Chondrocyte (in vitro differentiated cells): ENCODE measurements at regions not wholly inside any gene's neighbourhood (a gene's known extent, or its start where the extent isn't known, plus 50 kb on each side); places are given as distances from the start of the nearest gene placed in this dataset.

Source experiments
- DNase-seq: peaks from one replicate; pipeline ENCODE4 v3.0.0; 2021; ENCODE audit warnings: mixed read lengths, low spot score
- H3K27ac Mint-ChIP-seq: one replicate; pipeline ENCODE4 v1.8.0; 2021; ENCODE audit warnings: mild to moderate bottlenecking, moderate library complexity, mixed read lengths; ENCODE audit not compliant: unreplicated experiment
- H3K27me3 Mint-ChIP-seq: 2 replicates; pipeline ENCODE4 v1.8.0; 2021; ENCODE audit warnings: low read depth, mixed read lengths
- H3K36me3 Mint-ChIP-seq: 2 replicates; pipeline ENCODE4 v1.8.0; 2021; ENCODE audit warnings: low read depth, mixed read lengths
- H3K4me1 Mint-ChIP-seq: 2 replicates; pipeline ENCODE4 v1.8.0; 2021; ENCODE audit warnings: low read depth, mild to moderate bottlenecking, mixed read lengths
- H3K4me3 Mint-ChIP-seq: one replicate; pipeline ENCODE4 v1.8.0; 2021; ENCODE audit warnings: mild to moderate bottlenecking, moderate library complexity, mixed read lengths; ENCODE audit not compliant: unreplicated experiment
- H3K9me3 Mint-ChIP-seq: 2 replicates; pipeline ENCODE4 v1.8.0; 2021; ENCODE audit warnings: low read depth, mixed read lengths
- TF ChIP-seq, protein P1 (sequence below): fragments of 200-600 bp; sonication (generic); IDR thresholded peaks from 2 replicates; pipeline ENCODE4 v1.5.0; 2021; ENCODE audit warnings: antibody characterized with exemption, mild to moderate bottlenecking, moderate library complexity

DNA sequence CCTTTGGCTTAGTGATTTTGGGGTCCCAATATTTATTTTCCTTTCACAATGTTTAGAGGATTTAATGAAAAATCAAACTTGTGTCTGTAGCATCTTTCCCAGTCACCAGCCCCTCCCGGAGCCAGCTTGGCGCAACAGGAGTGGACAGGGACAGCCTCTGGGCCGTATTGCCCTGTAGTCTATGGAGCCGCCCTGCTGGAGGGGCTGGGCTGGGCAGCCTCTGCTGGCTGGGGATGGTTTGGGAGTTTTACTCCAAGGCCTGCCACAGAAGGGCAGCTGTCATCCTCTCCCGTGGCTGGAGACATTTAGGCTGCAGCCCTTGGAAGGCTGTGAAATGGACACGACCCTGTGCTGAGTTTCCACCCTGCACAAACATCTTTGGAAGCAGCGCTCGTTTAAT lies 89.4 kb upstream of the RGMA start:
- peaks cover 24% of the 10 kb centered on the region for H3K4me1 Mint-ChIP-seq
- H3K27me3 Mint-ChIP-seq = peaks cover 18% of the 10 kb centered on the region
- H3K27ac Mint-ChIP-seq = no peak overlapping the region
- no peak overlapping the region for H3K4me3 Mint-ChIP-seq
- DNase-seq = no peak
- TF ChIP-seq, protein P1, sequence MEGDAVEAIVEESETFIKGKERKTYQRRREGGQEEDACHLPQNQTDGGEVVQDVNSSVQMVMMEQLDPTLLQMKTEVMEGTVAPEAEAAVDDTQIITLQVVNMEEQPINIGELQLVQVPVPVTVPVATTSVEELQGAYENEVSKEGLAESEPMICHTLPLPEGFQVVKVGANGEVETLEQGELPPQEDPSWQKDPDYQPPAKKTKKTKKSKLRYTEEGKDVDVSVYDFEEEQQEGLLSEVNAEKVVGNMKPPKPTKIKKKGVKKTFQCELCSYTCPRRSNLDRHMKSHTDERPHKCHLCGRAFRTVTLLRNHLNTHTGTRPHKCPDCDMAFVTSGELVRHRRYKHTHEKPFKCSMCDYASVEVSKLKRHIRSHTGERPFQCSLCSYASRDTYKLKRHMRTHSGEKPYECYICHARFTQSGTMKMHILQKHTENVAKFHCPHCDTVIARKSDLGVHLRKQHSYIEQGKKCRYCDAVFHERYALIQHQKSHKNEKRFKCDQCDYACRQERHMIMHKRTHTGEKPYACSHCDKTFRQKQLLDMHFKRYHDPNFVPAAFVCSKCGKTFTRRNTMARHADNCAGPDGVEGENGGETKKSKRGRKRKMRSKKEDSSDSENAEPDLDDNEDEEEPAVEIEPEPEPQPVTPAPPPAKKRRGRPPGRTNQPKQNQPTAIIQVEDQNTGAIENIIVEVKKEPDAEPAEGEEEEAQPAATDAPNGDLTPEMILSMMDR = no peak
- H3K36me3 Mint-ChIP-seq = no peaks in the 10 kb centered on the region
- H3K9me3 Mint-ChIP-seq = peaks cover 2% of the 10 kb centered on the region

DNA sequence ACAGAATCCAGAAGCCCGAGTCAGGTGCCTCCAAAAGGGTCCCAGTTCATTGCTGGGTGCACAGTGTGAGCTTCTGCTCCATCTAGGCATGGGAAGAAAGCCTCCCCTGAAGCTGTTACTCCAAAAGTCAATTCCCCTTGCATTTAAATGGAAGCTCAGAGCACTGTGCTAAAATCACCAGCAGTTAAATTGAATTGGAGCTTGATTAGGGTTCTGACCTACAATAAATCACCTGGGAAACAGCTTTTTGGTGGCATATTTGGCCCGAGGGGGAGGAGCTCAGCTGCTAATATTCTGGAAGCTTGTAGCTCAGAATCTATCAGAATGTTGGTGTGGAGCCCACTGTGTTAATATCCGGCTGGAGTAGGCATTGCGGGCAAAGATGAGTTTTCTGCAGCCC lies 87.1 kb upstream of the RGMA start:
- Mint-ChIP-seq H3K9me3 (peaks cover 6% of the 10 kb centered on the region), H3K27ac (no peak overlapping the region), H3K4me3 (no peak overlapping the region), H3K4me1 (peaks cover 35% of the 10 kb centered on the region), H3K27me3 (peaks cover 13% of the 10 kb centered on the region), H3K36me3 (peaks cover 2% of the 10 kb centered on the region)
- TF ChIP-seq, protein P1 = no peak
- DNase-seq = no peak

DNA sequence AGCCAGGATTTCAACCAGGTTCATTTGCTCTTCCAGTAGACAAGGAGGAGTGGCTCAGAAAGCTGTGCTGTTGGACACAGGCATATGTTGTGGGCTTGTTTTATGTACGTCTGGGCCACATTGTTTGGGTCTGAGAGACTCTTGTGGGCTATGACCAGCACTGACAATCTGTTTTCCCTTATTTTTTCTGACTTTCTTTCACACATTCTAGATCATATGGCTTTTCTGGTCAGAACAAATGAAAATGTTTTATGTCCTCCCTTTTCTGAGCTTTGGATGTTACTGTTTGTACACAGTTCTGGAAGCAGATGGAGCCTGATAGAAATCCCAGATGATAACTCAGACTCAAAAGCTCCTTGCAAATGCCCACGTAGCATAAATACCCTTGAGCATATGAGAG lies 85.8 kb upstream of the RGMA start:
- Mint-ChIP-seq H3K4me3 (no peak overlapping the region), H3K27me3 (peaks cover 13% of the 10 kb centered on the region), H3K36me3 (peaks cover 2% of the 10 kb centered on the region), H3K4me1 (peaks cover 35% of the 10 kb centered on the region), H3K9me3 (peaks cover 6% of the 10 kb centered on the region), H3K27ac (no peak overlapping the region)
- DNase-seq = no peak
- TF ChIP-seq, protein P1 = no peak

DNA sequence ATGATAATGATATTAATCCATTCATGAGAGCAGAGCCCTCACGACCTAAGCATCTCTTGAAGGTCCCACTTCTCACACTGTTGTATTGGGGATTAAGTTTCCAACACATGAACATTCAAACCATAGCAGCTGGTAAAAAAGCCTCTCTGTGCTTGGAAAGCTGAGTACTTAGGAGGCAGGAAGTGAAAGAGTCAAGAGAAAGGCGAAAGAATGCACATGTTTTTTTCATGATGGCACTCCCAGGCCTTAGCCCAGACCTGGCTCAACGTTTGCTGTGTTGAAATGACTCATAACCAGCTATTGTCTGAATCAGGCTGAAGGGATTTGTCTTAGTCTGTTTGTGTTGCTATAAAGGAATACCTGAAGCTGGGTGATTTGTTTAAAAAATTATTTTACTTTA lies 84.4 kb upstream of the RGMA start:
- DNase-seq = no peak
- Mint-ChIP-seq H3K27ac (no peak overlapping the region), H3K9me3 (peaks cover 9% of the 10 kb centered on the region), H3K36me3 (peaks cover 2% of the 10 kb centered on the region), H3K4me1 (peaks cover 38% of the 10 kb centered on the region), H3K27me3 (peaks cover 13% of the 10 kb centered on the region), H3K4me3 (no peak overlapping the region)
- TF ChIP-seq, protein P1 = no peak

DNA sequence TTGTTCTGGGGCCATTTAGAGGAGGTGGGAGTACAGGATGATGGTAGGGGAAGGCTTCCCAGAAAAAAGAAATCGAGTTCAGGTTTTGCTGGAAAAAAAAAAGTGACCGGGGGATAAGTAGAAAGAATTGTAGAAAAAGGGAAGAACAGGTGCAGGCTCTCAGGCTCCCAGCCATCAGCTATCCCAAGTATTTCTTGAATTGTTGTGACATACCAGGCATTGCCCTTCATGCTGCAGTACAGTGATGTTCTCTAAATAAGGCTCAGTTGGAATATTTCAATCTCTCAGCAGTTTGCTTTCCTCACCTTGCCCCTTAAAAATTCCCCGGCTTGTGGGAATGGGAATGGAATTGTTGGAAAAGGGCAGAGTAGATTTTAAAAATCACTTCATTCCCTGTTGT lies 82.5 kb upstream of the RGMA start:
- H3K9me3 Mint-ChIP-seq = peaks cover 14% of the 10 kb centered on the region
- peaks cover 2% of the 10 kb centered on the region for H3K36me3 Mint-ChIP-seq
- H3K4me3 Mint-ChIP-seq = no peak overlapping the region
- peaks cover 42% of the 10 kb centered on the region for H3K4me1 Mint-ChIP-seq
- DNase-seq = no peak
- TF ChIP-seq, protein P1 = no peak
- H3K27ac Mint-ChIP-seq = no peak overlapping the region
- H3K27me3 Mint-ChIP-seq = peaks cover 13% of the 10 kb centered on the region
